Liver (tissue), 8 donors: ENCODE measurements at regions not wholly inside any gene's neighbourhood (a gene's known extent, or its start where the extent isn't known, plus 50 kb on each side); places are given as distances from the start of the nearest gene placed in this dataset.

Source experiments
- DNase-seq: peaks from one replicate; pipeline ENCODE4 v3.0.0-alpha.2; 2017; ENCODE audit warnings: low spot score
- H3K27ac ChIP-seq, 2 donors: one replicate each; pipeline ENCODE4 v1.7.0; 2013; ENCODE audit warnings: inconsistent platforms in 2 of 2, low read length in 2 of 2, control low read depth in 1 of 2, low read depth in 1 of 2, mild to moderate bottlenecking in 1 of 2
- H3K27me3 ChIP-seq, 4 donors: one replicate each; pipeline versions ENCODE4 v1.6.1 to v1.7.0; 2013; ENCODE audit warnings: low read length in 3 of 4, inconsistent platforms in 1 of 4, mild to moderate bottlenecking in 1 of 4, moderate library complexity in 1 of 4; ENCODE audit not compliant: control insufficient read depth in 4 of 4, insufficient read depth in 4 of 4
- H3K36me3 ChIP-seq, 4 donors: one replicate each; pipeline versions ENCODE4 v1.6.1 to v1.7.0; 2013; ENCODE audit warnings: low read length in 3 of 4, mild to moderate bottlenecking in 3 of 4, low read depth in 1 of 4, moderate library complexity in 1 of 4; ENCODE audit not compliant: control insufficient read depth in 4 of 4, insufficient read depth in 3 of 4
- H3K4me1 ChIP-seq, 4 donors: one replicate each; pipeline versions ENCODE4 v1.6.1 to v1.7.0; 2013; ENCODE audit warnings: low read length in 3 of 4, mild to moderate bottlenecking in 3 of 4, moderate library complexity in 1 of 4; ENCODE audit not compliant: control insufficient read depth in 4 of 4, insufficient read depth in 4 of 4
- H3K4me3 ChIP-seq, 3 donors: one replicate each; pipeline versions ENCODE4 v1.6.1 to v1.7.0; 2013; ENCODE audit warnings: low read length in 3 of 3, control low read depth in 1 of 3, low read depth in 1 of 3, mild to moderate bottlenecking in 1 of 3
- H3K9ac ChIP-seq, 2 donors: one replicate each; pipeline ENCODE4 v1.7.0; 2013; ENCODE audit warnings: low read length in 2 of 2, mild to moderate bottlenecking in 2 of 2, moderate library complexity in 2 of 2, control low read depth in 1 of 2, low read depth in 1 of 2
- H3K9me3 ChIP-seq, 4 donors: one replicate each; pipeline versions ENCODE4 v1.6.1 to v1.7.0; 2013; ENCODE audit warnings: low read length in 3 of 4; ENCODE audit not compliant: control insufficient read depth in 4 of 4
- EGR1 ChIP-seq, 2 donors: IDR thresholded peaks; 2 replicates each; pipeline ENCODE4 v1.6.1; 2016 to 2018; ENCODE audit warnings: antibody characterized with exemption in 2 of 2, low read depth in 2 of 2
- FOXA1 ChIP-seq: IDR thresholded peaks from 2 replicates; pipeline ENCODE4 v1.6.1; 2016; ENCODE audit warnings: antibody characterized with exemption
- FOXA2 ChIP-seq: IDR thresholded peaks from 2 replicates; pipeline ENCODE4 v1.6.1; 2016; ENCODE audit warnings: antibody characterized with exemption
- GABPA ChIP-seq, 2 donors: IDR thresholded peaks in 1 of 2; conservative IDR thresholded peaks in 1 of 2; 2 replicates each; pipeline ENCODE4 v1.6.1; 2016; ENCODE audit warnings: antibody characterized with exemption in 2 of 2, mild to moderate bottlenecking in 1 of 2, moderate library complexity in 1 of 2
- HNF4G ChIP-seq: IDR thresholded peaks from 2 replicates; pipeline ENCODE4 v1.6.1; 2016; ENCODE audit warnings: antibody characterized with exemption
- JUND ChIP-seq, 2 donors: IDR thresholded peaks; 2 replicates each; pipeline ENCODE4 v1.6.1; 2016; ENCODE audit warnings: antibody characterized with exemption in 2 of 2
- NR2F2 ChIP-seq: IDR thresholded peaks from 2 replicates; pipeline ENCODE4 v1.6.1; 2016; ENCODE audit warnings: antibody characterized with exemption
- SP1 ChIP-seq: IDR thresholded peaks from 2 replicates; pipeline ENCODE4 v1.6.1; 2018; ENCODE audit warnings: antibody characterized with exemption, mild to moderate bottlenecking
- TAF1 ChIP-seq: conservative IDR thresholded peaks from 2 replicates; pipeline ENCODE4 v1.6.1; 2016; ENCODE audit warnings: antibody characterized with exemption, mild to moderate bottlenecking
- WGBS: extraction: QIAGEN DNeasy Blood & Tissue Kit; methylation state at CpG from one replicate; pipeline ENCODE4 v1.1.7; 2013; 5-methylcytosine and 5-hydroxymethylcytosine counted together
- TF ChIP-seq, protein P1 (sequence below): IDR thresholded peaks from 2 replicates; pipeline ENCODE4 v1.6.1; 2016; ENCODE audit warnings: antibody characterized with exemption
- TF ChIP-seq, protein P2 (sequence below): fragments of 150-350 bp; IDR thresholded peaks from 2 replicates; pipeline ENCODE4 v1.5.1; 2017; ENCODE audit warnings: improper control_type of control experiment, low read depth, low read length; ENCODE audit not compliant: missing input control
- TF ChIP-seq, protein P3 (sequence below): IDR thresholded peaks from 2 replicates; pipeline ENCODE4 v1.6.1; 2016; ENCODE audit warnings: antibody characterized with exemption
- TF ChIP-seq, protein P4 (sequence below): IDR thresholded peaks from 2 replicates; pipeline ENCODE4 v1.6.1; 2016; ENCODE audit warnings: antibody characterized with exemption, mild to moderate bottlenecking
- donor health status: healthy.
- donor health status: healthy.
- donor health status: healthy.
- donor health status: healthy.
- donor health status: healthy.

DNA sequence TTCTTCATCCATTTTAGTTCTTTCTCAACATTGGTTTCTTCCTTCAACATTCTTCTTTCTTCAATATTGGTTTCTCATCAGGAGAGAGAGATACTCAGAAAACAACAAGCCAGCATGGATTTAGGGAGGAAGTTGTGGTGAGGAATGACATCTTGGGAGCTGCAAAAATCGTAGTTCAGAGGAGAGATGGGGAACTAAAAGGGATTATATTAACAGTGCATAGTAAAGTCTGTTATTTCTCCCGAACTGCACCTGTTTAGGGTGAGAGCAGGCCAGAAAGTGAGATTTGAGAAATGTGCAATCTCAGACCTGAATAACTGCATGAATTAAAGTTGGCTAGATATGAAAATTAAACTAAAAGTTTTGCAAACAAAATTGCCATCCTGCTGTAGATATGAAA is 94.5 kb downstream of the CASP12 start:
- no peaks in the 10 kb centered on the region for H3K36me3 ChIP-seq
- no peak for DNase-seq
- H3K9ac ChIP-seq, result no peak overlapping the region
- no peak overlapping the region for H3K27ac ChIP-seq
- H3K27me3 ChIP-seq, result no peaks in the 10 kb centered on the region
- no peak for TF ChIP-seq JUND (IDR thresholded peaks at IDR 0.05)
- TF ChIP-seq, protein P1, sequence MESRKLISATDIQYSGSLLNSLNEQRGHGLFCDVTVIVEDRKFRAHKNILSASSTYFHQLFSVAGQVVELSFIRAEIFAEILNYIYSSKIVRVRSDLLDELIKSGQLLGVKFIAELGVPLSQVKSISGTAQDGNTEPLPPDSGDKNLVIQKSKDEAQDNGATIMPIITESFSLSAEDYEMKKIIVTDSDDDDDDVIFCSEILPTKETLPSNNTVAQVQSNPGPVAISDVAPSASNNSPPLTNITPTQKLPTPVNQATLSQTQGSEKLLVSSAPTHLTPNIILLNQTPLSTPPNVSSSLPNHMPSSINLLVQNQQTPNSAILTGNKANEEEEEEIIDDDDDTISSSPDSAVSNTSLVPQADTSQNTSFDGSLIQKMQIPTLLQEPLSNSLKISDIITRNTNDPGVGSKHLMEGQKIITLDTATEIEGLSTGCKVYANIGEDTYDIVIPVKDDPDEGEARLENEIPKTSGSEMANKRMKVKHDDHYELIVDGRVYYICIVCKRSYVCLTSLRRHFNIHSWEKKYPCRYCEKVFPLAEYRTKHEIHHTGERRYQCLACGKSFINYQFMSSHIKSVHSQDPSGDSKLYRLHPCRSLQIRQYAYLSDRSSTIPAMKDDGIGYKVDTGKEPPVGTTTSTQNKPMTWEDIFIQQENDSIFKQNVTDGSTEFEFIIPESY, result no peak
- TF ChIP-seq HNF4G, result no peak
- TF ChIP-seq, protein P2, sequence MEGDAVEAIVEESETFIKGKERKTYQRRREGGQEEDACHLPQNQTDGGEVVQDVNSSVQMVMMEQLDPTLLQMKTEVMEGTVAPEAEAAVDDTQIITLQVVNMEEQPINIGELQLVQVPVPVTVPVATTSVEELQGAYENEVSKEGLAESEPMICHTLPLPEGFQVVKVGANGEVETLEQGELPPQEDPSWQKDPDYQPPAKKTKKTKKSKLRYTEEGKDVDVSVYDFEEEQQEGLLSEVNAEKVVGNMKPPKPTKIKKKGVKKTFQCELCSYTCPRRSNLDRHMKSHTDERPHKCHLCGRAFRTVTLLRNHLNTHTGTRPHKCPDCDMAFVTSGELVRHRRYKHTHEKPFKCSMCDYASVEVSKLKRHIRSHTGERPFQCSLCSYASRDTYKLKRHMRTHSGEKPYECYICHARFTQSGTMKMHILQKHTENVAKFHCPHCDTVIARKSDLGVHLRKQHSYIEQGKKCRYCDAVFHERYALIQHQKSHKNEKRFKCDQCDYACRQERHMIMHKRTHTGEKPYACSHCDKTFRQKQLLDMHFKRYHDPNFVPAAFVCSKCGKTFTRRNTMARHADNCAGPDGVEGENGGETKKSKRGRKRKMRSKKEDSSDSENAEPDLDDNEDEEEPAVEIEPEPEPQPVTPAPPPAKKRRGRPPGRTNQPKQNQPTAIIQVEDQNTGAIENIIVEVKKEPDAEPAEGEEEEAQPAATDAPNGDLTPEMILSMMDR, result no peak
- TF ChIP-seq, protein P3, sequence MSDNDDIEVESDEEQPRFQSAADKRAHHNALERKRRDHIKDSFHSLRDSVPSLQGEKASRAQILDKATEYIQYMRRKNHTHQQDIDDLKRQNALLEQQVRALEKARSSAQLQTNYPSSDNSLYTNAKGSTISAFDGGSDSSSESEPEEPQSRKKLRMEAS, result no peak
- TF ChIP-seq, protein P4, sequence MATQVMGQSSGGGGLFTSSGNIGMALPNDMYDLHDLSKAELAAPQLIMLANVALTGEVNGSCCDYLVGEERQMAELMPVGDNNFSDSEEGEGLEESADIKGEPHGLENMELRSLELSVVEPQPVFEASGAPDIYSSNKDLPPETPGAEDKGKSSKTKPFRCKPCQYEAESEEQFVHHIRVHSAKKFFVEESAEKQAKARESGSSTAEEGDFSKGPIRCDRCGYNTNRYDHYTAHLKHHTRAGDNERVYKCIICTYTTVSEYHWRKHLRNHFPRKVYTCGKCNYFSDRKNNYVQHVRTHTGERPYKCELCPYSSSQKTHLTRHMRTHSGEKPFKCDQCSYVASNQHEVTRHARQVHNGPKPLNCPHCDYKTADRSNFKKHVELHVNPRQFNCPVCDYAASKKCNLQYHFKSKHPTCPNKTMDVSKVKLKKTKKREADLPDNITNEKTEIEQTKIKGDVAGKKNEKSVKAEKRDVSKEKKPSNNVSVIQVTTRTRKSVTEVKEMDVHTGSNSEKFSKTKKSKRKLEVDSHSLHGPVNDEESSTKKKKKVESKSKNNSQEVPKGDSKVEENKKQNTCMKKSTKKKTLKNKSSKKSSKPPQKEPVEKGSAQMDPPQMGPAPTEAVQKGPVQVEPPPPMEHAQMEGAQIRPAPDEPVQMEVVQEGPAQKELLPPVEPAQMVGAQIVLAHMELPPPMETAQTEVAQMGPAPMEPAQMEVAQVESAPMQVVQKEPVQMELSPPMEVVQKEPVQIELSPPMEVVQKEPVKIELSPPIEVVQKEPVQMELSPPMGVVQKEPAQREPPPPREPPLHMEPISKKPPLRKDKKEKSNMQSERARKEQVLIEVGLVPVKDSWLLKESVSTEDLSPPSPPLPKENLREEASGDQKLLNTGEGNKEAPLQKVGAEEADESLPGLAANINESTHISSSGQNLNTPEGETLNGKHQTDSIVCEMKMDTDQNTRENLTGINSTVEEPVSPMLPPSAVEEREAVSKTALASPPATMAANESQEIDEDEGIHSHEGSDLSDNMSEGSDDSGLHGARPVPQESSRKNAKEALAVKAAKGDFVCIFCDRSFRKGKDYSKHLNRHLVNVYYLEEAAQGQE, result no peak
- WGBS, result 60% methylated on average over 2 of the region's 2 CpGs
- no peaks in the 10 kb centered on the region for H3K9me3 ChIP-seq
- H3K4me3 ChIP-seq, result no peak overlapping the region
- H3K4me1 ChIP-seq, result peaks cover 0 to 2% (median 0%) of the 10 kb centered on the region in 4 donors

DNA sequence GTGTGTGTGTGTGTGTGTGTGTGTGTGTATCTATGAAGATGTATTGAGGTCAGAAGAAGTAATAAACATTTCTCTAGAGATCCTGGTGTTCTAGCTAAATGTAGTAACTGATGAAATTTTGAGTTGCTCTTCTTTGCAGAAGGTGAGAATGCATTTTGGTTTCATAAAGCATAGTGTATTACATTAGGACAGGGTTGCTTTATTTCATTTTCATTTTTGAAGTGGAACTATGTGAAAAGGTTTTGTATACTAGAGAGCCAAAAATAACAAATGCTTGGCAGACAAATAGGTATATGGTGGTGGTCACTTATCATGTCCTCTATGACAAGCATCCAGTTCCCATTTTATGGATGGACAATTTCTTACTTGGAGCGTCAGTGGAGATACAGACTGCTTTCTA is 99.0 kb downstream of the CASP12 start:
- TF ChIP-seq TAF1 (no peak), FOXA1 (no peak), SP1 (no peak), NR2F2 (no peak), FOXA2 (no peak), GABPA (IDR thresholded peaks at IDR 0.05 in 1 of 2, conservative IDR thresholded peaks at IDR 0.05 in 1 of 2) (no peak), EGR1 (IDR thresholded peaks at IDR 0.05; ENCODE audit: low read depth in 2 of 2) (no peak)
- TF ChIP-seq, protein P3, result no peak
- TF ChIP-seq, protein P4, result no peak
- TF ChIP-seq, protein P2, result no peak
- DNase-seq, result no peak
- no peaks in the 10 kb centered on the region for H3K27me3 ChIP-seq
- H3K4me3 ChIP-seq, result no peak overlapping the region
- peaks cover 0 to 2% (median 0%) of the 10 kb centered on the region in 4 donors for H3K9me3 ChIP-seq
- H3K36me3 ChIP-seq, result no peaks in the 10 kb centered on the region
- H3K27ac ChIP-seq, result no peak overlapping the region
- peaks cover 0 to 2% (median 0%) of the 10 kb centered on the region in 4 donors for H3K4me1 ChIP-seq
- WGBS, result 81% methylated on average over 1 of the region's 1 CpG
- no peak overlapping the region for H3K9ac ChIP-seq
